PC-3 (cell line): ENCODE measurements at regions not wholly inside any gene's neighbourhood (a gene's known extent, or its start where the extent isn't known, plus 50 kb on each side); places are given as distances from the start of the nearest gene placed in this dataset.
A peak's percentile ranks its signal among the peaks of the same experiment; 100 is the strongest.

Experiments used
- ATAC-seq: fragments of 200-7000 bp; cut with Tn5 transposase; 2 replicates; pipeline ENCODE4 v1.9.1; 2020; ENCODE audit warnings: mild to moderate bottlenecking, moderate library complexity
- BruUV-seq: library from RNA; stranded (reverse); fragments of 400-500 nt; replicated peaks from 2 replicates; lab custom pipeline; 2021; lab: Mats Ljungman, UMichigan
- CTCF ChIA-PET: fragments of 300-600 bp; sonication (Branson Sonifier 250); formaldehyde crosslinking; loops from one replicate; lab custom pipeline; 2022; ENCODE audit warnings: antibody characterized with exemption; lab: Charles Lee
- POLR2A ChIA-PET: fragments of 300-600 bp; sonication (Branson Sonifier 250); formaldehyde crosslinking; loops from one replicate; lab custom pipeline; 2022; ENCODE audit warnings: antibody characterized with exemption; ENCODE audit not compliant: unreplicated experiment; lab: Charles Lee
- DNase-seq: peaks from one replicate; pipeline ENCODE4 v3.0.0-alpha.2; 2015
- H2AFZ ChIP-seq: fragments of 300-600 bp; sonication (generic); 2 replicates; pipeline ENCODE4 v1.6.0; 2016; ENCODE audit warnings: antibody characterized with exemption, low read length
- H3F3A ChIP-seq: fragments of 300-600 bp; sonication (generic); one replicate; pipeline ENCODE4 v1.6.0; 2017; ENCODE audit warnings: antibody characterized with exemption, low read length, control low read depth, mild to moderate bottlenecking; ENCODE audit not compliant: unreplicated experiment
- H3K27ac ChIP-seq: fragments of 300-600 bp; sonication (generic); 2 replicates; pipeline ENCODE4 v1.5.1; 2016; ENCODE audit warnings: mild to moderate bottlenecking, low read length
- H3K27me3 ChIP-seq: fragments of 300-600 bp; sonication (generic); 2 replicates; pipeline ENCODE4 v1.6.1; 2016; ENCODE audit warnings: low read length, mixed read lengths
- H3K36me3 ChIP-seq: fragments of 300-600 bp; sonication (generic); 2 replicates; pipeline ENCODE4 v1.6.1; 2016; ENCODE audit warnings: low read depth, mixed run types, low read length, mixed read lengths
- H3K4me1 ChIP-seq: fragments of 300-600 bp; sonication (generic); 2 replicates; pipeline ENCODE4 v1.5.1; 2016; ENCODE audit warnings: low read length; ENCODE audit not compliant: insufficient read depth
- H3K4me2 ChIP-seq: fragments of 300-600 bp; sonication (generic); 2 replicates; pipeline ENCODE4 v1.6.0; 2016; ENCODE audit warnings: low read length
- H3K4me3 ChIP-seq: fragments of 300-600 bp; sonication (generic); 2 replicates; pipeline ENCODE4 v1.5.1; 2016; ENCODE audit warnings: mild to moderate bottlenecking, low read length, mixed read lengths
- H3K79me2 ChIP-seq: fragments of 300-600 bp; sonication (generic); 2 replicates; pipeline ENCODE4 v1.6.1; 2017; ENCODE audit warnings: low read length, mixed read lengths
- H3K9ac ChIP-seq: fragments of 300-600 bp; sonication (generic); 2 replicates; pipeline ENCODE4 v1.6.0; 2016; ENCODE audit warnings: mild to moderate bottlenecking, low read length
- H3K9me2 ChIP-seq: fragments of 300-600 bp; sonication (generic); replicated peaks from 2 replicates; pipeline ENCODE4 v1.6.1; 2016; ENCODE audit warnings: mixed run types, low read length, mixed read lengths
- H3K9me3 ChIP-seq: fragments of 300-600 bp; sonication (generic); 2 replicates; pipeline ENCODE4 v1.6.1; 2016; ENCODE audit warnings: low read length, mixed read lengths
- H4K20me1 ChIP-seq: fragments of 300-600 bp; sonication (generic); 2 replicates; pipeline ENCODE4 v1.6.1; 2016; ENCODE audit warnings: low read length, mixed read lengths
- CTCF ChIP-seq: fragments of 300-600 bp; sonication (generic); conservative IDR thresholded peaks from 2 replicates; pipeline ENCODE4 v1.5.1; 2017; ENCODE audit warnings: antibody characterized with exemption, low read depth, mild to moderate bottlenecking, low read length
- EZH2 ChIP-seq: fragments of 300-600 bp; sonication (generic); IDR thresholded peaks from one replicate; pipeline ENCODE4 v1.6.1; 2017; ENCODE audit warnings: antibody characterized with exemption, mild to moderate bottlenecking, low read length; ENCODE audit not compliant: unreplicated experiment
- EZH2phosphoT487 ChIP-seq: fragments of 300-600 bp; sonication (generic); IDR thresholded peaks from 2 replicates; pipeline ENCODE4 v1.6.1; 2018; ENCODE audit warnings: mild to moderate bottlenecking, antibody characterized with exemption, low read length, borderline replicate concordance
- intact Hi-C: fragments of 100-400 bp; cut with micrococcal nuclease; formaldehyde crosslinking; loops from 2 replicates; pipeline ENCODE4 v1.9.0; 2023

- Histone ChIP-seq H3K9me2 (no peaks in the 10 kb centered on the region; the same call in 1 of the 2 replicates), H3K27ac (no peak overlapping the region), H3K79me2 (no peaks in the 10 kb centered on the region), H2AFZ (no peak overlapping the region), H3F3A (no peaks in the 10 kb centered on the region), H3K4me2 (no peak overlapping the region), H3K9ac (no peak overlapping the region), H3K9me3 (no peaks in the 10 kb centered on the region), H3K36me3 (no peaks in the 10 kb centered on the region), H3K27me3 (no peaks in the 10 kb centered on the region), H3K4me1 (peaks cover 9% of the 10 kb centered on the region), H4K20me1 (no peaks in the 10 kb centered on the region), H3K4me3 (no peak overlapping the region)
- no peak for TF ChIP-seq CTCF
- TF ChIP-seq EZH2phosphoT487, result no peak
- no peak for TF ChIP-seq EZH2
- intact Hi-C loops, result no loop called here
- POLR2A ChIA-PET, result no interaction called here
- CTCF ChIA-PET, result no interaction called here
- no peak for DNase-seq
- no peak for ATAC-seq
- BruUV-seq, result no TSS peak
Measured at GRCh38 chr18:68438983-68439382, 275.9 kb downstream of the TMX3 start.

GRCh38 chr18:68438536-68438935, 276.4 kb downstream of the TMX3 start:
- BruUV-seq, result no TSS peak
- no peaks in the 10 kb centered on the region; the same call in 1 of the 2 replicates for H3K9me2 ChIP-seq
- peaks cover 9% of the 10 kb centered on the region for H3K4me1 ChIP-seq
- POLR2A ChIA-PET, result no interaction called here
- H2AFZ ChIP-seq, result no peak overlapping the region
- no peak overlapping the region for H3K27ac ChIP-seq
- H3K79me2 ChIP-seq, result no peaks in the 10 kb centered on the region
- H3K36me3 ChIP-seq, result no peaks in the 10 kb centered on the region
- no peak for TF ChIP-seq EZH2
- H4K20me1 ChIP-seq, result no peaks in the 10 kb centered on the region
- H3F3A ChIP-seq, result no peaks in the 10 kb centered on the region
- CTCF ChIA-PET, result no interaction called here
- no peak overlapping the region for H3K9ac ChIP-seq
- no peak for ATAC-seq
- no peaks in the 10 kb centered on the region for H3K9me3 ChIP-seq
- no peak overlapping the region for H3K4me2 ChIP-seq
- intact Hi-C loops, result no loop called here
- no peak for DNase-seq
- H3K27me3 ChIP-seq, result no peaks in the 10 kb centered on the region
- H3K4me3 ChIP-seq, result no peak overlapping the region

GRCh38 chr18:68436485-68436884, 278.4 kb downstream of the TMX3 start:
- no peak for TF ChIP-seq EZH2
- no peak for TF ChIP-seq CTCF
- no peak for TF ChIP-seq EZH2phosphoT487
- H3K4me1 ChIP-seq, result peaks cover 17% of the 10 kb centered on the region
- no peak overlapping the region for H3K9ac ChIP-seq
- H3F3A ChIP-seq, result no peaks in the 10 kb centered on the region
- peak overlapping the region; percentile 59 for H3K27ac ChIP-seq
- H3K4me3 ChIP-seq, result no peak overlapping the region
- DNase-seq (peak; percentile 65), ATAC-seq (peak; percentile 42; the same call in 1 of the 2 replicates)
- no peaks in the 10 kb centered on the region; the same call in 1 of the 2 replicates for H3K9me2 ChIP-seq
- no peaks in the 10 kb centered on the region for H3K27me3 ChIP-seq
- no peaks in the 10 kb centered on the region for H3K79me2 ChIP-seq
- H3K36me3 ChIP-seq, result no peaks in the 10 kb centered on the region
- intact Hi-C loops, result no loop called here
- CTCF ChIA-PET, result no interaction called here
- no TSS peak for BruUV-seq
- POLR2A ChIA-PET, result no interaction called here
- no peaks in the 10 kb centered on the region for H3K9me3 ChIP-seq
- no peak overlapping the region for H3K4me2 ChIP-seq
- H2AFZ ChIP-seq, result no peak overlapping the region
- no peaks in the 10 kb centered on the region for H4K20me1 ChIP-seq
